Endodermal cell (in vitro differentiated cells): ENCODE measurements at regions not wholly inside any gene's neighbourhood (a gene's known extent, or its start where the extent isn't known, plus 50 kb on each side); places are given as distances from the start of the nearest gene placed in this dataset.
"Not testable (repeated sequence)": the region's sequence is repeated elsewhere in the genome, so short reads cannot be mapped to it uniquely, and the experiment has no call there.

Experiments used
- DNase-seq: peaks from one replicate; pipeline ENCODE4 v3.0.0-alpha.2; 2017
- H3K27ac ChIP-seq: 2 replicates; pipeline ENCODE4 v1.5.1; 2013; ENCODE audit warnings: mild to moderate bottlenecking, low read depth, low read length, moderate library complexity
- H3K27me3 ChIP-seq: 2 replicates; pipeline ENCODE4 v1.6.1; 2013; ENCODE audit warnings: mild to moderate bottlenecking, low read length, moderate library complexity; ENCODE audit not compliant: insufficient read depth, control insufficient read depth, poor library complexity, severe bottlenecking
- H3K36me3 ChIP-seq: 2 replicates; pipeline ENCODE4 v1.7.0; 2013; ENCODE audit warnings: mild to moderate bottlenecking, low read length, moderate library complexity; ENCODE audit not compliant: control insufficient read depth, insufficient read depth
- H3K4me1 ChIP-seq: one replicate; pipeline ENCODE4 v1.7.0; 2013; ENCODE audit warnings: low read length; ENCODE audit not compliant: control insufficient read depth, insufficient read depth
- H3K4me3 ChIP-seq: 2 replicates; pipeline ENCODE4 v1.5.1; 2013; ENCODE audit warnings: mild to moderate bottlenecking, low read length, moderate library complexity
- H3K9ac ChIP-seq: 2 replicates; pipeline ENCODE4 v1.6.1; 2013; ENCODE audit warnings: mild to moderate bottlenecking, low read length, moderate library complexity; ENCODE audit not compliant: poor library complexity, severe bottlenecking; ENCODE audit errors: extremely low read depth
- H3K9me3 ChIP-seq: 2 replicates; pipeline ENCODE4 v1.6.1; 2013; ENCODE audit warnings: mild to moderate bottlenecking, low read length, moderate library complexity; ENCODE audit not compliant: control insufficient read depth
- H3K27ac Mint-ChIP-seq: 2 replicates; pipeline ENCODE4 v1.8.0; 2020; ENCODE audit warnings: mixed read lengths
- H3K27me3 Mint-ChIP-seq: 2 replicates; pipeline ENCODE4 v1.8.0; 2021; ENCODE audit warnings: mild to moderate bottlenecking, mixed read lengths; ENCODE audit not compliant: insufficient read depth
- H3K36me3 Mint-ChIP-seq: 2 replicates; pipeline ENCODE4 v1.8.0; 2020; ENCODE audit warnings: low read depth, mixed read lengths
- H3K4me1 Mint-ChIP-seq: 2 replicates; pipeline ENCODE4 v1.8.0; 2020; ENCODE audit warnings: mixed read lengths
- H3K4me3 Mint-ChIP-seq: 2 replicates; pipeline ENCODE4 v1.8.0; 2020; ENCODE audit warnings: mild to moderate bottlenecking, moderate library complexity, mixed read lengths
- H3K9me3 Mint-ChIP-seq: 2 replicates; pipeline ENCODE4 v1.8.0; 2020; ENCODE audit warnings: mild to moderate bottlenecking, mixed read lengths
- CTCF ChIP-seq: fragments of 200-600 bp; sonication (generic); conservative IDR thresholded peaks from 2 replicates; pipeline ENCODE4 v1.5.0; 2021; ENCODE audit warnings: antibody characterized with exemption, mild to moderate bottlenecking
- WGBS, 2 experiments: methylation state at CpG; one replicate each; pipeline versions ENCODE4 v1.1.5 to v1.1.7; 2013; ENCODE audit warnings: missing lambda C conversion rate in 2 of 2, mixed read lengths in 1 of 2; ENCODE audit not compliant: insufficient coverage in 1 of 2, insufficient read length in 1 of 2; 5-methylcytosine and 5-hydroxymethylcytosine counted together

GRCh38 chr2:212891580-212891979 lies 259.8 kb downstream of the IKZF2 start:
- 85 to 97% methylated on average over 1 to 2 of the region's 2 CpGs for WGBS, 2 experiments
- H3K27ac Mint-ChIP-seq, result no peak overlapping the region

GRCh38 chr2:212882626-212883025 lies 268.8 kb downstream of the IKZF2 start:
- no peak for DNase-seq
- Mint-ChIP-seq H3K4me3 (no peak overlapping the region), H3K4me1 (no peaks in the 10 kb centered on the region), H3K27me3 (no peaks in the 10 kb centered on the region), H3K9me3 (peaks cover 38% of the 10 kb centered on the region), H3K36me3 (peaks cover 3% of the 10 kb centered on the region), H3K27ac (no peak overlapping the region)
- Histone ChIP-seq H3K9ac (no peak overlapping the region), H3K9me3 (peaks cover 7% of the 10 kb centered on the region), H3K27ac (no peak overlapping the region), H3K4me1 (no peaks in the 10 kb centered on the region), H3K4me3 (no peak overlapping the region), H3K36me3 (no peaks in the 10 kb centered on the region), H3K27me3 (no peaks in the 10 kb centered on the region)
- TF ChIP-seq CTCF, result no peak
- WGBS, 2 experiments, result 75% methylated on average over 2 of the region's 2 CpGs; no CpG with 5 or more reads in 1 of the 2 experiments

More at GRCh38 chr2:212891580-212891979, 259.8 kb downstream of the IKZF2 start:
- H3K27me3 Mint-ChIP-seq, result no peaks in the 10 kb centered on the region
- H3K9me3 Mint-ChIP-seq, result peaks cover 5% of the 10 kb centered on the region
- Histone ChIP-seq H3K27ac (no peak overlapping the region), H3K36me3 (no peaks in the 10 kb centered on the region), H3K27me3 (no peaks in the 10 kb centered on the region), H3K9ac (no peak overlapping the region), H3K4me1 (no peaks in the 10 kb centered on the region), H3K4me3 (no peak overlapping the region), H3K9me3 (no peaks in the 10 kb centered on the region)
- DNase-seq, result no peak
- H3K36me3 Mint-ChIP-seq, result peaks cover 2% of the 10 kb centered on the region
- no peak for TF ChIP-seq CTCF
- H3K4me3 Mint-ChIP-seq, result no peak overlapping the region
- peaks cover 7% of the 10 kb centered on the region for H3K4me1 Mint-ChIP-seq

GRCh38 chr2:212876556-212876955 lies 274.9 kb downstream of the IKZF2 start:
- H3K4me3 Mint-ChIP-seq, H3K4me1 Mint-ChIP-seq, H3K27me3 ChIP-seq, H3K4me1 ChIP-seq, H3K4me3 ChIP-seq, H3K27ac Mint-ChIP-seq, H3K9ac ChIP-seq, H3K36me3 ChIP-seq, DNase-seq, H3K27ac ChIP-seq, H3K36me3 Mint-ChIP-seq, H3K27me3 Mint-ChIP-seq: not testable (repeated sequence)
- peaks cover 11% of the 10 kb centered on the region for H3K9me3 ChIP-seq
- H3K9me3 Mint-ChIP-seq, result peaks cover 37% of the 10 kb centered on the region
- 94 to 98% methylated on average over 2 to 6 of the region's 6 CpGs for WGBS, 2 experiments

- not testable (repeated sequence) for H3K27me3 ChIP-seq, H3K4me3 Mint-ChIP-seq, H3K36me3 Mint-ChIP-seq, H3K4me3 ChIP-seq, H3K27ac ChIP-seq, H3K36me3 ChIP-seq, H3K27ac Mint-ChIP-seq, H3K27me3 Mint-ChIP-seq, H3K4me1 Mint-ChIP-seq, H3K4me1 ChIP-seq, DNase-seq, H3K9ac ChIP-seq
- 90 to 100% methylated on average over 3 to 5 of the region's 5 CpGs for WGBS, 2 experiments
- peaks cover 37% of the 10 kb centered on the region for H3K9me3 Mint-ChIP-seq
- H3K9me3 ChIP-seq, result peaks cover 11% of the 10 kb centered on the region
These were observed 275.5 kb downstream of the IKZF2 start for GRCh38 chr2:212875950-212876349.
